ENCODE measurements at regions not wholly inside any gene's neighbourhood (a gene's known extent, or its start where the extent isn't known, plus 50 kb on each side); places are given as distances from the start of the nearest gene placed in this dataset.

- H3K9me3 Mint-ChIP-seq, result no peaks in the 10 kb centered on the region
- DNase-seq (no peak), ATAC-seq (no peak)
- no peaks in the 10 kb centered on the region for H3K27me3 Mint-ChIP-seq (ENCODE audit: low read depth)
- peaks cover 22% of the 10 kb centered on the region for H3K4me1 Mint-ChIP-seq (ENCODE audit: low read depth)
- no peak overlapping the region for H3K4me3 Mint-ChIP-seq
- no peaks in the 10 kb centered on the region for H3K36me3 Mint-ChIP-seq (ENCODE audit: insufficient read depth)
Observed at GRCh38 chr6:44701637-44702101, 314.2 kb downstream of the CDC5L start.

- H3K4me3 Mint-ChIP-seq, result no peak overlapping the region
Observed at GRCh38 chr6:44702292-44702691, 314.8 kb downstream of the CDC5L start.

GRCh38 chr6:44704240-44705150 lies 317.0 kb downstream of the CDC5L start:
- ATAC-seq (peak; percentile 70 to 80), DNase-seq (no peak)
- peaks cover 35% of the 10 kb centered on the region for H3K4me1 Mint-ChIP-seq (ENCODE audit: low read depth)
- peaks cover 8% of the 10 kb centered on the region for H3K9me3 Mint-ChIP-seq
- H3K4me3 Mint-ChIP-seq, result no peak overlapping the region
- H3K36me3 Mint-ChIP-seq (ENCODE audit: insufficient read depth), result no peaks in the 10 kb centered on the region
- H3K27me3 Mint-ChIP-seq (ENCODE audit: low read depth), result no peaks in the 10 kb centered on the region

More at GRCh38 chr6:44702292-44702691, 314.8 kb downstream of the CDC5L start:
- ATAC-seq, result no peak
- no peak for DNase-seq
- Mint-ChIP-seq H3K9me3 (no peaks in the 10 kb centered on the region), H3K4me1 (ENCODE audit: low read depth) (peaks cover 22% of the 10 kb centered on the region), H3K27me3 (ENCODE audit: low read depth) (no peaks in the 10 kb centered on the region), H3K36me3 (ENCODE audit: insufficient read depth) (no peaks in the 10 kb centered on the region)

GRCh38 chr6:44705596-44705995 lies 318.1 kb downstream of the CDC5L start:
- Mint-ChIP-seq H3K4me3 (no peak overlapping the region), H3K9me3 (peaks cover 8% of the 10 kb centered on the region), H3K36me3 (ENCODE audit: insufficient read depth) (no peaks in the 10 kb centered on the region), H3K4me1 (ENCODE audit: low read depth) (peaks cover 35% of the 10 kb centered on the region), H3K27me3 (ENCODE audit: low read depth) (no peaks in the 10 kb centered on the region)
- DNase-seq, result no peak
- no peak for ATAC-seq

GRCh38 chr6:44706011-44706410 lies 318.5 kb downstream of the CDC5L start:
- ATAC-seq (no peak), DNase-seq (no peak)
- H3K4me1 Mint-ChIP-seq (ENCODE audit: low read depth), result peaks cover 35% of the 10 kb centered on the region
- peaks cover 8% of the 10 kb centered on the region for H3K9me3 Mint-ChIP-seq
- H3K4me3 Mint-ChIP-seq, result no peak overlapping the region
- no peaks in the 10 kb centered on the region for H3K27me3 Mint-ChIP-seq (ENCODE audit: low read depth)
- no peaks in the 10 kb centered on the region for H3K36me3 Mint-ChIP-seq (ENCODE audit: insufficient read depth)

GRCh38 chr6:44708208-44708607 lies 320.7 kb downstream of the CDC5L start:
- DNase-seq, result no peak
- H3K4me1 Mint-ChIP-seq (ENCODE audit: low read depth), result peaks cover 24% of the 10 kb centered on the region
- no peaks in the 10 kb centered on the region for H3K36me3 Mint-ChIP-seq (ENCODE audit: insufficient read depth)
- ATAC-seq, result no peak
- peaks cover 8% of the 10 kb centered on the region for H3K9me3 Mint-ChIP-seq
- H3K4me3 Mint-ChIP-seq, result no peak overlapping the region
- H3K27me3 Mint-ChIP-seq (ENCODE audit: low read depth), result no peaks in the 10 kb centered on the region

- DNase-seq (no peak), ATAC-seq (no peak)
- Mint-ChIP-seq H3K4me1 (ENCODE audit: low read depth) (peaks cover 13% of the 10 kb centered on the region), H3K27me3 (ENCODE audit: low read depth) (no peaks in the 10 kb centered on the region), H3K9me3 (peaks cover 8% of the 10 kb centered on the region), H3K36me3 (ENCODE audit: insufficient read depth) (no peaks in the 10 kb centered on the region), H3K4me3 (no peak overlapping the region)
Observed at GRCh38 chr6:44712353-44713111, 325.0 kb downstream of the CDC5L start.

- no peaks in the 10 kb centered on the region for H3K27me3 Mint-ChIP-seq (ENCODE audit: low read depth)
- H3K9me3 Mint-ChIP-seq, result no peaks in the 10 kb centered on the region
- no peak for ATAC-seq
- H3K36me3 Mint-ChIP-seq (ENCODE audit: insufficient read depth), result no peaks in the 10 kb centered on the region
- DNase-seq, result no peak
- H3K4me1 Mint-ChIP-seq (ENCODE audit: low read depth), result no peaks in the 10 kb centered on the region
- H3K4me3 Mint-ChIP-seq, result no peak overlapping the region
Observed at GRCh38 chr6:44715188-44715587, 327.7 kb downstream of the CDC5L start.

GRCh38 chr6:44715925-44716324 lies 328.4 kb downstream of the CDC5L start:
- ATAC-seq, result no peak
- no peaks in the 10 kb centered on the region for H3K9me3 Mint-ChIP-seq
- no peak for DNase-seq
- no peaks in the 10 kb centered on the region for H3K27me3 Mint-ChIP-seq (ENCODE audit: low read depth)
- no peaks in the 10 kb centered on the region for H3K4me1 Mint-ChIP-seq (ENCODE audit: low read depth)
- no peaks in the 10 kb centered on the region for H3K36me3 Mint-ChIP-seq (ENCODE audit: insufficient read depth)
- H3K4me3 Mint-ChIP-seq, result no peak overlapping the region

GRCh38 chr6:44717431-44717830 lies 329.9 kb downstream of the CDC5L start:
- H3K4me1 Mint-ChIP-seq (ENCODE audit: low read depth), result no peaks in the 10 kb centered on the region
- no peak for DNase-seq
- H3K4me3 Mint-ChIP-seq, result no peak overlapping the region
- ATAC-seq, result no peak
- H3K36me3 Mint-ChIP-seq (ENCODE audit: insufficient read depth), result no peaks in the 10 kb centered on the region
- no peaks in the 10 kb centered on the region for H3K9me3 Mint-ChIP-seq
- no peaks in the 10 kb centered on the region for H3K27me3 Mint-ChIP-seq (ENCODE audit: low read depth)

- H3K27me3 Mint-ChIP-seq (ENCODE audit: low read depth), result peaks cover 3% of the 10 kb centered on the region
- H3K4me1 Mint-ChIP-seq (ENCODE audit: low read depth), result no peaks in the 10 kb centered on the region
- no peaks in the 10 kb centered on the region for H3K9me3 Mint-ChIP-seq
- DNase-seq (no peak), ATAC-seq (no peak)
- H3K4me3 Mint-ChIP-seq, result no peak overlapping the region
- H3K36me3 Mint-ChIP-seq (ENCODE audit: insufficient read depth), result no peaks in the 10 kb centered on the region
Observed at GRCh38 chr6:44721954-44722578, 334.6 kb downstream of the CDC5L start.

GRCh38 chr6:44722736-44723135 lies 335.2 kb downstream of the CDC5L start:
- Mint-ChIP-seq H3K9me3 (no peaks in the 10 kb centered on the region), H3K36me3 (ENCODE audit: insufficient read depth) (no peaks in the 10 kb centered on the region), H3K4me1 (ENCODE audit: low read depth) (no peaks in the 10 kb centered on the region), H3K4me3 (no peak overlapping the region), H3K27me3 (ENCODE audit: low read depth) (peaks cover 3% of the 10 kb centered on the region)
- ATAC-seq (no peak), DNase-seq (no peak)

- ATAC-seq (no peak), DNase-seq (no peak)
- no peaks in the 10 kb centered on the region for H3K36me3 Mint-ChIP-seq (ENCODE audit: insufficient read depth)
- no peaks in the 10 kb centered on the region for H3K9me3 Mint-ChIP-seq
- no peak overlapping the region for H3K4me3 Mint-ChIP-seq
- H3K27me3 Mint-ChIP-seq (ENCODE audit: low read depth), result peaks cover 3% of the 10 kb centered on the region
- H3K4me1 Mint-ChIP-seq (ENCODE audit: low read depth), result no peaks in the 10 kb centered on the region
Observed at GRCh38 chr6:44723439-44724197, 336.1 kb downstream of the CDC5L start.

- no peak for DNase-seq
- Mint-ChIP-seq H3K27me3 (ENCODE audit: low read depth) (peaks cover 3% of the 10 kb centered on the region), H3K4me1 (ENCODE audit: low read depth) (no peaks in the 10 kb centered on the region), H3K9me3 (no peaks in the 10 kb centered on the region), H3K36me3 (ENCODE audit: insufficient read depth) (no peaks in the 10 kb centered on the region), H3K4me3 (no peak overlapping the region)
- ATAC-seq, result no peak
Observed at GRCh38 chr6:44725070-44725469, 337.6 kb downstream of the CDC5L start.
